H9 (cell line): ENCODE measurements at regions not wholly inside any gene's neighbourhood (a gene's known extent, or its start where the extent isn't known, plus 50 kb on each side); places are given as distances from the start of the nearest gene placed in this dataset.

ENCODE experiments used
- DNase-seq: peaks from one replicate; pipeline ENCODE4 v3.0.0-alpha.2; 2017
- H2AFZ ChIP-seq: one replicate; pipeline ENCODE4 v1.6.1; 2013; ENCODE audit warnings: mild to moderate bottlenecking, low read length, control low read depth, moderate library complexity
- H2AK5ac ChIP-seq: 2 replicates; pipeline ENCODE4 v1.6.1; 2013; ENCODE audit warnings: low read length, control low read depth, mixed read lengths; ENCODE audit not compliant: insufficient read length
- H2BK120ac ChIP-seq: one replicate; pipeline ENCODE4 v1.6.1; 2013; ENCODE audit warnings: low read depth, mild to moderate bottlenecking, low read length, control low read depth, inconsistent platforms; ENCODE audit not compliant: poor library complexity, severe bottlenecking
- H2BK12ac ChIP-seq: 2 replicates; pipeline ENCODE4 v1.6.1; 2013; ENCODE audit warnings: low read length, control low read depth, mixed read lengths, low read depth; ENCODE audit not compliant: insufficient read length
- H2BK15ac ChIP-seq: 2 replicates; pipeline ENCODE4 v1.6.1; 2013; ENCODE audit warnings: low read depth, low read length, control low read depth
- H2BK20ac ChIP-seq: one replicate; pipeline ENCODE4 v1.6.1; 2013; ENCODE audit warnings: low read depth, mild to moderate bottlenecking, low read length, control low read depth, inconsistent platforms; ENCODE audit not compliant: poor library complexity, severe bottlenecking
- H2BK5ac ChIP-seq: 2 replicates; pipeline ENCODE4 v1.6.1; 2013; ENCODE audit warnings: low read length, control low read depth, mixed read lengths; ENCODE audit not compliant: insufficient read length
- H3K14ac ChIP-seq: 2 replicates; pipeline ENCODE4 v1.6.1; 2013; ENCODE audit warnings: low read length, control low read depth; ENCODE audit not compliant: insufficient read depth
- H3K18ac ChIP-seq: 2 replicates; pipeline ENCODE4 v1.6.1; 2013; ENCODE audit warnings: low read depth, mild to moderate bottlenecking, mixed read lengths, low read length, control low read depth; ENCODE audit not compliant: insufficient read length
- H3K23ac ChIP-seq: 2 replicates; pipeline ENCODE4 v1.6.1; 2013; ENCODE audit warnings: low read length, control low read depth, mixed read lengths, low read depth; ENCODE audit not compliant: insufficient read length
- H3K23me2 ChIP-seq: 2 replicates; pipeline ENCODE4 v1.6.1; 2013; ENCODE audit warnings: low read depth, mild to moderate bottlenecking, mixed read lengths, low read length, control low read depth; ENCODE audit not compliant: insufficient read length, poor library complexity, severe bottlenecking
- H3K27ac ChIP-seq: 2 replicates; pipeline ENCODE4 v1.5.1; 2013; ENCODE audit warnings: low read length, control low read depth, mixed read lengths, low read depth; ENCODE audit not compliant: insufficient read length
- H3K27me3 ChIP-seq: 2 replicates; pipeline ENCODE4 v1.6.1; 2013; ENCODE audit warnings: low read length, control low read depth, inconsistent platforms; ENCODE audit not compliant: insufficient read depth
- H3K4ac ChIP-seq: 2 replicates; pipeline ENCODE4 v1.6.1; 2013; ENCODE audit warnings: low read depth, mild to moderate bottlenecking, control low read depth, inconsistent platforms, low read length, moderate library complexity
- H3K4me1 ChIP-seq: 2 replicates; pipeline ENCODE4 v1.6.1; 2013; ENCODE audit warnings: low read length, control low read depth, inconsistent platforms; ENCODE audit not compliant: insufficient read depth
- H3K4me2 ChIP-seq: 2 replicates; pipeline ENCODE4 v1.6.1; 2013; ENCODE audit warnings: low read length, control low read depth, mixed read lengths; ENCODE audit not compliant: insufficient read length, insufficient read depth
- H3K56ac ChIP-seq: 2 replicates; pipeline ENCODE4 v1.6.1; 2013; ENCODE audit warnings: low read depth, mild to moderate bottlenecking, mixed read lengths, low read length, control low read depth; ENCODE audit not compliant: insufficient read length
- H3K79me1 ChIP-seq: 2 replicates; pipeline ENCODE4 v1.6.1; 2013; ENCODE audit warnings: low read depth, mild to moderate bottlenecking, moderate library complexity, low read length, control low read depth, inconsistent platforms; ENCODE audit not compliant: insufficient read depth, poor library complexity, severe bottlenecking
- H3K79me2 ChIP-seq: 2 replicates; pipeline ENCODE4 v1.6.1; 2013; ENCODE audit warnings: low read length, control low read depth, inconsistent platforms; ENCODE audit not compliant: insufficient read depth
- H3K9ac ChIP-seq: 2 replicates; pipeline ENCODE4 v1.6.1; 2013; ENCODE audit warnings: low read length, control low read depth, mixed read lengths; ENCODE audit not compliant: insufficient read length; ENCODE audit errors: extremely low read depth
- H3K9me3 ChIP-seq: one replicate; pipeline ENCODE4 v1.6.1; 2013; ENCODE audit warnings: low read depth, low read length, inconsistent platforms; ENCODE audit not compliant: control insufficient read depth
- H3T11ph ChIP-seq: one replicate; pipeline ENCODE4 v1.6.1; 2013; ENCODE audit warnings: mild to moderate bottlenecking, low read length, control low read depth, inconsistent platforms
- H4K20me1 ChIP-seq: one replicate; pipeline ENCODE4 v1.6.1; 2013; ENCODE audit not compliant: control insufficient read depth, insufficient read length, insufficient read depth
- H4K5ac ChIP-seq: 2 replicates; pipeline ENCODE4 v1.6.1; 2013; ENCODE audit warnings: low read depth, mild to moderate bottlenecking, mixed read lengths, low read length, control low read depth; ENCODE audit not compliant: insufficient read length
- H4K8ac ChIP-seq: replicated peaks from 2 replicates; pipeline ENCODE4 v1.6.1; 2013; ENCODE audit warnings: low read length, control low read depth, mixed read lengths, low read depth; ENCODE audit not compliant: insufficient read length
- H4K91ac ChIP-seq: 2 replicates; pipeline ENCODE4 v1.6.1; 2013; ENCODE audit warnings: low read depth, mild to moderate bottlenecking, moderate library complexity, mixed read lengths, low read length, control low read depth; ENCODE audit not compliant: insufficient read length
- H3K27ac Mint-ChIP-seq, 3 experiments: 2 replicates in 2 of 3; 3 replicates in 1 of 3; pipeline ENCODE4 v1.8.0; 2020 to 2021; ENCODE audit warnings: mixed read lengths in 3 of 3, mild to moderate bottlenecking in 1 of 3, moderate library complexity in 1 of 3
- H3K27me3 Mint-ChIP-seq: 2 replicates; pipeline ENCODE4 v1.8.0; 2021; ENCODE audit warnings: low read depth, mild to moderate bottlenecking, moderate library complexity, mixed read lengths
- H3K36me3 Mint-ChIP-seq, 3 experiments: 2 replicates in 2 of 3; 3 replicates in 1 of 3; pipeline ENCODE4 v1.8.0; 2020 to 2021; ENCODE audit warnings: low read depth in 3 of 3, mixed read lengths in 3 of 3; ENCODE audit not compliant: insufficient read depth in 1 of 3
- H3K4me1 Mint-ChIP-seq, 2 experiments: 2 replicates each; pipeline ENCODE4 v1.8.0; 2020; ENCODE audit warnings: mixed read lengths in 2 of 2
- H3K4me3 Mint-ChIP-seq, 2 experiments: 2 replicates in 1 of 2; 3 replicates in 1 of 2; pipeline ENCODE4 v1.8.0; 2020 to 2021; ENCODE audit warnings: mild to moderate bottlenecking in 2 of 2, mixed read lengths in 2 of 2, moderate library complexity in 1 of 2
- H3K9me3 Mint-ChIP-seq, 2 experiments: 2 replicates in 1 of 2; 3 replicates in 1 of 2; pipeline ENCODE4 v1.8.0; 2020; ENCODE audit warnings: mild to moderate bottlenecking in 2 of 2, mixed read lengths in 2 of 2, moderate library complexity in 1 of 2
- CTCF ChIP-seq: fragments of 200-600 bp; sonication (generic); conservative IDR thresholded peaks from 3 replicates; pipeline ENCODE4 v1.8.0; 2021; ENCODE audit warnings: antibody characterized with exemption, mild to moderate bottlenecking
- WGBS: extraction: QIAGEN DNeasy Blood & Tissue Kit; methylation state at CpG from one replicate; pipeline ENCODE4 v1.1.7; 2013; ENCODE audit warnings: missing lambda C conversion rate, low lambda C conversion rate, mixed read lengths; ENCODE audit not compliant: insufficient read length; ENCODE audit errors: extremely low coverage; 5-methylcytosine and 5-hydroxymethylcytosine counted together

- Histone ChIP-seq H3K79me2 (no peaks in the 10 kb centered on the region), H2AK5ac (no peak overlapping the region), H4K5ac (no peak overlapping the region), H3K79me1 (no peaks in the 10 kb centered on the region), H3K4me1 (no peaks in the 10 kb centered on the region), H3K27me3 (no peaks in the 10 kb centered on the region), H3K14ac (no peak overlapping the region), H3K4ac (no peak overlapping the region), H3K9ac (no peak overlapping the region), H3K23ac (no peak overlapping the region), H3K18ac (no peak overlapping the region), H3K4me2 (no peak overlapping the region), H3T11ph (no peak overlapping the region), H4K91ac (no peak overlapping the region), H2BK20ac (no peak overlapping the region), H4K20me1 (no peaks in the 10 kb centered on the region), H3K9me3 (no peaks in the 10 kb centered on the region), H2BK5ac (no peak overlapping the region), H4K8ac (no peak overlapping the region), H2BK120ac (no peak overlapping the region), H2AFZ (no peak overlapping the region), H2BK12ac (no peak overlapping the region), H3K23me2 (no peaks in the 10 kb centered on the region), H3K56ac (no peak overlapping the region), H2BK15ac (no peak overlapping the region), H3K27ac (no peak overlapping the region)
- no peaks in the 10 kb centered on the region for H3K36me3 Mint-ChIP-seq
- H3K27ac Mint-ChIP-seq: no peak overlapping the region
- H3K9me3 Mint-ChIP-seq: no peaks in the 10 kb centered on the region
- no peak overlapping the region for H3K4me3 Mint-ChIP-seq
- peaks cover 4 to 10% of the 10 kb centered on the region in 2 experiments for H3K4me1 Mint-ChIP-seq
- peaks cover 15% of the 10 kb centered on the region for H3K27me3 Mint-ChIP-seq
- DNase-seq: no peak
- TF ChIP-seq CTCF: no peak
- WGBS: no CpG with 5 or more reads among the region's 3 CpGs
Observed at GRCh38 chr1:4565166-4565565, 89.2 kb upstream of the AJAP1 start.
